ENCODE measurements at regions not wholly inside any gene's neighbourhood (a gene's known extent, or its start where the extent isn't known, plus 50 kb on each side); places are given as distances from the start of the nearest gene placed in this dataset.

DNA sequence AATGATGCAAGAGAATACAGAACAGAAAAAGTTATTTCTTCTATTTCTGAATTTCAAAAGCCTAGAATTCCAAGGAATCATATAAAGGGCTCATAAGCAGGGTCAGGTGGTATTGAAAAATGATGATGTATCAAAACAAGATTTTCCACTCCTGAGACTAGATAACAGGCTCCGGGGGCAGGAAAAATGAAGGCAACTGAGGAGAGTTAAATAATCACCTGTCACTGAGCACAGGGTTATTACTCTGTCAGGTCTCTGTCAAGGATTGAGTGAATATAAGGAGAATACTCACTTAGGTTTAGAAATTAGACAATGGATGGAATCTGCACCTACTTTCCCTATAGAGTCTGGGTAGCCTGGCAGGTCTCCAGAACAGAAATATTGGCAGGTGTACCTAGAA, 76.1 kb upstream of the KHDRBS2 start:
- Histone ChIP-seq H3K36me3 (ENCODE audit: control insufficient read depth in 2 of 2, extremely low read depth in 1 of 2, insufficient read depth in 2 of 2, low read length in 2 of 2) (no peaks in the 10 kb centered on the region), H3K4me3 (replicated peaks in 1 of 3; ENCODE audit: insufficient read depth in 1 of 3, low read depth in 1 of 3, low read length in 3 of 3) (no peak overlapping the region), H4K20me1 (replicated peaks; ENCODE audit: control insufficient read depth, extremely low read depth, insufficient read depth, low read length) (no peaks in the 10 kb centered on the region), H3K4me2 (ENCODE audit: insufficient read depth, low read length) (no peak overlapping the region), H3K9ac (replicated peaks; ENCODE audit: extremely low read depth, insufficient read depth, low read length) (no peak overlapping the region), H2AFZ (ENCODE audit: low read depth, low read length) (no peak overlapping the region), H3K9me3 (replicated peaks; ENCODE audit: control insufficient read depth, insufficient read depth, low read length) (peaks cover 2% of the 10 kb centered on the region), H3K27me3 (ENCODE audit: control insufficient read depth in 2 of 2, insufficient read depth in 2 of 2, low read length in 2 of 2) (no peaks in the 10 kb centered on the region), H3K27ac (ENCODE audit: insufficient read depth, low read depth, low read length) (no peak overlapping the region), H3K9me1 (replicated peaks; ENCODE audit: control insufficient read depth, extremely low read depth, insufficient read depth, low read length) (no peaks in the 10 kb centered on the region), H3K79me2 (ENCODE audit: control insufficient read depth, insufficient read depth, low read length) (no peaks in the 10 kb centered on the region), H3K4me1 (ENCODE audit: control insufficient read depth, extremely low read depth, insufficient read depth, low read length) (no peaks in the 10 kb centered on the region)
- no TSS peak for BruUV-seq (replicated peaks)
- ChIA-PET CTCF (no interaction called here), POLR2A (no interaction called here)
- TF ChIP-seq POLR2A (IDR thresholded peaks at IDR 0.05; ENCODE audit: low read depth, low read length) (no peak), MYC (IDR thresholded peaks at IDR 0.05; ENCODE audit: low read depth, low read length) (no peak), GATA2 (IDR thresholded peaks at IDR 0.05; ENCODE audit: insufficient read depth, insufficient read length, low read depth, low read length) (no peak), EZH2 (IDR thresholded peaks at IDR 0.05; ENCODE audit: borderline replicate concordance, low read depth, low read length, severe bottlenecking) (no peak), POLR2AphosphoS5 (IDR thresholded peaks at IDR 0.05; ENCODE audit: insufficient read depth, low read depth, low read length) (no peak), FOS (IDR thresholded peaks at IDR 0.05; ENCODE audit: borderline replicate concordance, insufficient read depth, low read length) (no peak), JUN (IDR thresholded peaks at IDR 0.05; ENCODE audit: borderline replicate concordance, insufficient read depth, insufficient read length, low read depth) (no peak)
- TF ChIP-seq, protein P1, sequence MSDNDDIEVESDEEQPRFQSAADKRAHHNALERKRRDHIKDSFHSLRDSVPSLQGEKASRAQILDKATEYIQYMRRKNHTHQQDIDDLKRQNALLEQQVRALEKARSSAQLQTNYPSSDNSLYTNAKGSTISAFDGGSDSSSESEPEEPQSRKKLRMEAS (IDR thresholded peaks at IDR 0.05; ENCODE audit: insufficient read depth, insufficient read length): no peak
- TF ChIP-seq, protein P2, sequence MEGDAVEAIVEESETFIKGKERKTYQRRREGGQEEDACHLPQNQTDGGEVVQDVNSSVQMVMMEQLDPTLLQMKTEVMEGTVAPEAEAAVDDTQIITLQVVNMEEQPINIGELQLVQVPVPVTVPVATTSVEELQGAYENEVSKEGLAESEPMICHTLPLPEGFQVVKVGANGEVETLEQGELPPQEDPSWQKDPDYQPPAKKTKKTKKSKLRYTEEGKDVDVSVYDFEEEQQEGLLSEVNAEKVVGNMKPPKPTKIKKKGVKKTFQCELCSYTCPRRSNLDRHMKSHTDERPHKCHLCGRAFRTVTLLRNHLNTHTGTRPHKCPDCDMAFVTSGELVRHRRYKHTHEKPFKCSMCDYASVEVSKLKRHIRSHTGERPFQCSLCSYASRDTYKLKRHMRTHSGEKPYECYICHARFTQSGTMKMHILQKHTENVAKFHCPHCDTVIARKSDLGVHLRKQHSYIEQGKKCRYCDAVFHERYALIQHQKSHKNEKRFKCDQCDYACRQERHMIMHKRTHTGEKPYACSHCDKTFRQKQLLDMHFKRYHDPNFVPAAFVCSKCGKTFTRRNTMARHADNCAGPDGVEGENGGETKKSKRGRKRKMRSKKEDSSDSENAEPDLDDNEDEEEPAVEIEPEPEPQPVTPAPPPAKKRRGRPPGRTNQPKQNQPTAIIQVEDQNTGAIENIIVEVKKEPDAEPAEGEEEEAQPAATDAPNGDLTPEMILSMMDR (IDR thresholded peaks at IDR 0.05; ENCODE audit: extremely low read depth in 1 of 2, insufficient read depth in 1 of 2, low read depth in 1 of 2, low read length in 2 of 2): no peak
- no peak for FAIRE-seq
- no peak for DNase-seq (ENCODE audit: low read depth, low spot score)
- dilution Hi-C loops (cut with MboI; ENCODE audit: extremely low pct_ligation_motif_present, low sequenced_read_pairs): no loop called here
- intact Hi-C loops (cut with micrococcal nuclease): no loop called here
